CD14-positive monocyte (primary cell): ENCODE measurements at regions not wholly inside any gene's neighbourhood (a gene's known extent, or its start where the extent isn't known, plus 50 kb on each side); places are given as distances from the start of the nearest gene placed in this dataset.
"Not testable (repeated sequence)": the region's sequence is repeated elsewhere in the genome, so short reads cannot be mapped to it uniquely, and the experiment has no call there.

ENCODE experiments used
- DNase-seq, 3 donors: peaks; one replicate each; pipeline ENCODE4 v3.0.0-alpha.2; 2011 to 2022
- H2AFZ ChIP-seq: 2 replicates; pipeline ENCODE4 v1.6.0; 2012; ENCODE audit warnings: mild to moderate bottlenecking, low read depth, low read length, inconsistent platforms; ENCODE audit not compliant: insufficient read depth, poor library complexity, severe bottlenecking
- H3K27ac ChIP-seq, 2 donors: 1 replicate in 1 of 2; 2 replicates in 1 of 2; pipeline ENCODE4 v1.5.1; 2012 to 2013; ENCODE audit warnings: low read length in 2 of 2, control low read depth in 1 of 2, inconsistent platforms in 1 of 2, low read depth in 1 of 2, mild to moderate bottlenecking in 1 of 2
- H3K27me3 ChIP-seq, 2 donors: one replicate each; pipeline versions ENCODE4 v1.6.0 to v1.6.1; 2011 to 2013; ENCODE audit warnings: low read length in 2 of 2; ENCODE audit not compliant: control insufficient read depth in 2 of 2, insufficient read depth in 2 of 2
- H3K36me3 ChIP-seq, 2 donors: replicated peaks in 1 of 2; 1 replicate in 1 of 2; 2 replicates in 1 of 2; pipeline versions ENCODE4 v1.5.1 to v1.6.1; 2012 to 2013; ENCODE audit warnings: low read length in 2 of 2, control low read depth in 1 of 2, inconsistent platforms in 1 of 2, mild to moderate bottlenecking in 1 of 2; ENCODE audit not compliant: insufficient read depth in 2 of 2, control insufficient read depth in 1 of 2
- H3K4me1 ChIP-seq, 2 donors: 1 replicate in 1 of 2; 2 replicates in 1 of 2; pipeline versions ENCODE4 v1.5.1 to v1.6.1; 2012 to 2013; ENCODE audit warnings: low read length in 2 of 2, control low read depth in 1 of 2, inconsistent platforms in 1 of 2, mild to moderate bottlenecking in 1 of 2, moderate library complexity in 1 of 2; ENCODE audit not compliant: insufficient read depth in 2 of 2, control insufficient read depth in 1 of 2
- H3K4me2 ChIP-seq: replicated peaks from 2 replicates; pipeline ENCODE3; 2012; ENCODE audit warnings: low read length, moderate library complexity, mild to moderate bottlenecking; ENCODE audit not compliant: poor library complexity, severe bottlenecking; ENCODE audit errors: extremely low read depth
- H3K4me3 ChIP-seq, 3 experiments: fragments of 200-600 bp in 1 of 3; sonication (generic) in 1 of 3; replicated peaks in 1 of 3; 1 replicate in 2 of 3; 2 replicates in 1 of 3; pipeline ENCODE4 v1.5.1; 2011 to 2013; ENCODE audit warnings: low read length in 3 of 3, mild to moderate bottlenecking in 3 of 3, control low read depth in 2 of 3, low read depth in 2 of 3, inconsistent platforms in 1 of 3, moderate library complexity in 1 of 3
- H3K79me2 ChIP-seq: 2 replicates; pipeline ENCODE4 v1.6.0; 2012; ENCODE audit warnings: mild to moderate bottlenecking, control low read depth, inconsistent platforms, low read length, moderate library complexity; ENCODE audit not compliant: insufficient read depth
- H3K9ac ChIP-seq: 2 replicates; pipeline ENCODE4 v1.6.0; 2017; ENCODE audit warnings: low read length, mild to moderate bottlenecking; ENCODE audit not compliant: insufficient read depth, poor library complexity, severe bottlenecking
- H3K9me3 ChIP-seq, 2 donors: replicated peaks in 1 of 2; 1 replicate in 1 of 2; 2 replicates in 1 of 2; pipeline versions ENCODE4 v1.5.1 to v1.6.1; 2012 to 2013; ENCODE audit warnings: low read length in 2 of 2, control low read depth in 1 of 2; ENCODE audit not compliant: control insufficient read depth in 1 of 2, insufficient read depth in 1 of 2
- H4K20me1 ChIP-seq: 2 replicates; pipeline ENCODE4 v1.6.0; 2012; ENCODE audit warnings: mild to moderate bottlenecking, low read length, control low read depth, moderate library complexity; ENCODE audit not compliant: insufficient read depth
- H3K27ac Mint-ChIP-seq, 7 donors: one replicate each; pipeline ENCODE4 v1.8.0; 2020; ENCODE audit warnings: mild to moderate bottlenecking in 7 of 7, mixed read lengths in 7 of 7, moderate library complexity in 6 of 7, inconsistent platforms in 2 of 7
- H3K27me3 Mint-ChIP-seq, 3 donors: one replicate each; pipeline ENCODE4 v1.8.0; 2021 to 2022; ENCODE audit warnings: low read depth in 3 of 3, mild to moderate bottlenecking in 3 of 3, mixed read lengths in 3 of 3, moderate library complexity in 3 of 3, inconsistent platforms in 1 of 3
- H3K36me3 Mint-ChIP-seq, 2 donors: one replicate each; pipeline ENCODE4 v1.8.0; 2020; ENCODE audit warnings: mixed read lengths in 2 of 2, inconsistent platforms in 1 of 2, mild to moderate bottlenecking in 1 of 2
- H3K4me1 Mint-ChIP-seq: one replicate; pipeline ENCODE4 v1.8.0; 2020; ENCODE audit warnings: mild to moderate bottlenecking, mixed read lengths
- H3K4me3 Mint-ChIP-seq, 2 donors: one replicate each; pipeline ENCODE4 v1.8.0; 2020; ENCODE audit warnings: mild to moderate bottlenecking in 2 of 2, mixed read lengths in 2 of 2, moderate library complexity in 1 of 2
- H3K9me3 Mint-ChIP-seq, 7 donors: one replicate each; pipeline ENCODE4 v1.8.0; 2020 to 2022; ENCODE audit warnings: mixed read lengths in 7 of 7, mild to moderate bottlenecking in 6 of 7, moderate library complexity in 6 of 7, inconsistent platforms in 2 of 7
- WGBS: methylation state at CpG from one replicate; pipeline ENCODE4 v1.1.5; 2013; ENCODE audit warnings: missing lambda C conversion rate; ENCODE audit not compliant: insufficient coverage; 5-methylcytosine and 5-hydroxymethylcytosine counted together
- intact Hi-C, 2 donors: fragments of 100-400 bp; cut with micrococcal nuclease; formaldehyde crosslinking; loops; one replicate each; pipeline versions ENCODE4 v1.15.0 to v1.15.1; 2023
- TF ChIP-seq, protein P1 (sequence below): fragments of 200-600 bp; IDR thresholded peaks from one replicate; pipeline ENCODE4 v1.8.0; 2022; ENCODE audit warnings: antibody characterized with exemption, mild to moderate bottlenecking

GRCh38 chr15:62365795-62366442, 200.8 kb upstream of the C2CD4B start:
- Histone ChIP-seq H3K36me3 (no peaks in the 10 kb centered on the region), H3K27ac (no peak overlapping the region), H3K79me2 (no peaks in the 10 kb centered on the region), H3K27me3 (no peaks in the 10 kb centered on the region), H3K4me2 (no peak overlapping the region), H3K9ac (no peak overlapping the region), H3K9me3 (no peaks in the 10 kb centered on the region), H3K4me1 (no peaks in the 10 kb centered on the region), H4K20me1 (no peaks in the 10 kb centered on the region), H2AFZ (no peak overlapping the region), H3K4me3 (no peak overlapping the region)
- Mint-ChIP-seq H3K27ac (no peak overlapping the region), H3K9me3 (no peaks in the 10 kb centered on the region), H3K36me3 (no peaks in the 10 kb centered on the region), H3K27me3 (peaks cover 6 to 21% (median 11%) of the 10 kb centered on the region in 3 donors), H3K4me1 (no peaks in the 10 kb centered on the region), H3K4me3 (no peak overlapping the region)
- TF ChIP-seq, protein P1, sequence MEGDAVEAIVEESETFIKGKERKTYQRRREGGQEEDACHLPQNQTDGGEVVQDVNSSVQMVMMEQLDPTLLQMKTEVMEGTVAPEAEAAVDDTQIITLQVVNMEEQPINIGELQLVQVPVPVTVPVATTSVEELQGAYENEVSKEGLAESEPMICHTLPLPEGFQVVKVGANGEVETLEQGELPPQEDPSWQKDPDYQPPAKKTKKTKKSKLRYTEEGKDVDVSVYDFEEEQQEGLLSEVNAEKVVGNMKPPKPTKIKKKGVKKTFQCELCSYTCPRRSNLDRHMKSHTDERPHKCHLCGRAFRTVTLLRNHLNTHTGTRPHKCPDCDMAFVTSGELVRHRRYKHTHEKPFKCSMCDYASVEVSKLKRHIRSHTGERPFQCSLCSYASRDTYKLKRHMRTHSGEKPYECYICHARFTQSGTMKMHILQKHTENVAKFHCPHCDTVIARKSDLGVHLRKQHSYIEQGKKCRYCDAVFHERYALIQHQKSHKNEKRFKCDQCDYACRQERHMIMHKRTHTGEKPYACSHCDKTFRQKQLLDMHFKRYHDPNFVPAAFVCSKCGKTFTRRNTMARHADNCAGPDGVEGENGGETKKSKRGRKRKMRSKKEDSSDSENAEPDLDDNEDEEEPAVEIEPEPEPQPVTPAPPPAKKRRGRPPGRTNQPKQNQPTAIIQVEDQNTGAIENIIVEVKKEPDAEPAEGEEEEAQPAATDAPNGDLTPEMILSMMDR = no peak
- intact Hi-C loops = no loop called here
- WGBS = 100% methylated on average over 1 of the region's 4 CpGs
- no peak for DNase-seq

DNA sequence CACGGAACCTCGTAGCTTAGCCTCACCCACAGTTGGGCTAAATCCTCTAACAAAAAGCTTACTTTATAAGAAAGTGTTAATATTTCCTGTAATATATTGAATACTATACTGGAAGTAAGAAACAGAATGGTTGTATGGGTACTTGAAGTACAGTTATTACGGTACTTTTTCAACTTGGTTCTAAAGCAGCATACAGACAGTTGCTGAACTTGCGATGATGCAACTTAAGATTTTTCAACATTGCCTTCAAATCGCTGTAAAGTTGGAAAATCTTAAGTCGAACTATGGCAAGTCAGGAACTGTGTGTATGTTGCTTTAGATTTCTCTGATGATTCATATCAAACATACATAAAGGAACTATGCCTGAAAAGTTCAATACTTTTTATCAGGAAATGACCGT, 204.4 kb upstream of the C2CD4B start:
- H3K4me2 ChIP-seq = no peak overlapping the region

GRCh38 chr15:62371683-62372082, 206.6 kb upstream of the C2CD4B start:
- H3K27ac Mint-ChIP-seq, H3K27me3 Mint-ChIP-seq, H3K36me3 Mint-ChIP-seq, H3K4me2 ChIP-seq, H3K4me3 Mint-ChIP-seq, DNase-seq, intact Hi-C loops, H3K79me2 ChIP-seq, H3K4me3 ChIP-seq, H3K4me1 ChIP-seq, H3K9ac ChIP-seq, H3K4me1 Mint-ChIP-seq, H3K27me3 ChIP-seq, H3K27ac ChIP-seq, H3K9me3 Mint-ChIP-seq, H4K20me1 ChIP-seq, H3K9me3 ChIP-seq, H2AFZ ChIP-seq, H3K36me3 ChIP-seq: not testable (repeated sequence)
- 80% methylated on average over 1 of the region's 4 CpGs for WGBS

More for the DNA sequence above, 204.4 kb upstream of the C2CD4B start:
- no peaks in the 10 kb centered on the region for H3K9me3 Mint-ChIP-seq
- no peak overlapping the region for H3K27ac Mint-ChIP-seq
- no peaks in the 10 kb centered on the region for H3K4me1 Mint-ChIP-seq
- no peak overlapping the region for H3K4me3 Mint-ChIP-seq
- Histone ChIP-seq H3K9ac (no peak overlapping the region), H3K79me2 (no peaks in the 10 kb centered on the region), H3K9me3 (no peaks in the 10 kb centered on the region), H3K4me3 (no peak overlapping the region), H2AFZ (no peak overlapping the region), H3K27me3 (peaks cover 0 to 3% of the 10 kb centered on the region in 2 donors), H3K27ac (no peak overlapping the region), H4K20me1 (no peaks in the 10 kb centered on the region), H3K4me1 (no peaks in the 10 kb centered on the region), H3K36me3 (no peaks in the 10 kb centered on the region)
- DNase-seq = no peak
- TF ChIP-seq, protein P1 = no peak
- intact Hi-C loops = no loop called here
- H3K36me3 Mint-ChIP-seq = no peaks in the 10 kb centered on the region
- WGBS = no CpG with 5 or more reads among the region's 7 CpGs
- peaks cover 4 to 11% (median 9%) of the 10 kb centered on the region in 3 donors for H3K27me3 Mint-ChIP-seq
